T-cell (primary cell): ENCODE measurements at regions not wholly inside any gene's neighbourhood (a gene's known extent, or its start where the extent isn't known, plus 50 kb on each side); places are given as distances from the start of the nearest gene placed in this dataset.

Source experiments
- ATAC-seq, 4 experiments: fragments of 200-7000 bp in 3 of 4; fragments of 150-1000 bp in 1 of 4; cut with Tn5 transposase; replicated peaks in 1 of 4; 1 replicate in 3 of 4; 2 replicates in 1 of 4; pipeline ENCODE4 v1.10.0; 2021; ENCODE audit warnings: moderate library complexity in 3 of 4, mild to moderate bottlenecking in 2 of 4, moderate number of reproducible peaks in 1 of 4
- CTCF ChIA-PET, 2 donors: fragments of 300-600 bp; sonication (Branson Sonifier 250); formaldehyde crosslinking; loops; one replicate each; lab custom pipeline; 2022; ENCODE audit warnings: antibody characterized with exemption in 2 of 2; lab: Charles Lee
- POLR2A ChIA-PET, 2 donors: fragments of 300-600 bp; sonication (Branson Sonifier 250); formaldehyde crosslinking; loops; one replicate each; lab custom pipeline; 2022; ENCODE audit warnings: antibody characterized with exemption in 2 of 2; lab: Charles Lee
- DNase-seq, 35 experiments: peaks; one replicate each; pipeline versions ENCODE4 v3.0.0 to v3.0.0-alpha.2; 2013 to 2023
- H3K27ac ChIP-seq: one replicate; pipeline ENCODE4 v1.5.1; 2013; ENCODE audit warnings: low read length
- H3K27me3 ChIP-seq, 2 experiments: replicated peaks in 1 of 2; 1 replicate in 1 of 2; 2 replicates in 1 of 2; pipeline versions ENCODE4 v1.6.1 to v1.7.0; 2013; ENCODE audit warnings: low read length in 1 of 2, mixed read lengths in 1 of 2; ENCODE audit not compliant: control insufficient read depth in 2 of 2, insufficient read depth in 2 of 2; ENCODE audit errors: extremely low read depth in 1 of 2
- H3K36me3 ChIP-seq, 2 donors: 1 replicate in 1 of 2; 2 replicates in 1 of 2; pipeline versions ENCODE4 v1.6.1 to v1.7.0; 2013; ENCODE audit warnings: low read length in 1 of 2; ENCODE audit not compliant: control insufficient read depth in 2 of 2, insufficient read depth in 1 of 2; ENCODE audit errors: extremely low read depth in 1 of 2
- H3K4me1 ChIP-seq, 2 experiments: 1 replicate in 1 of 2; 2 replicates in 1 of 2; pipeline versions ENCODE4 v1.6.1 to v1.7.0; 2013; ENCODE audit warnings: low read length in 2 of 2, mixed read lengths in 1 of 2; ENCODE audit not compliant: insufficient read depth in 2 of 2, control insufficient read depth in 1 of 2; ENCODE audit errors: extremely low read depth in 1 of 2
- H3K4me3 ChIP-seq, 2 donors: 1 replicate in 1 of 2; 2 replicates in 1 of 2; pipeline versions ENCODE4 v1.5.1 to v1.7.0; 2013; ENCODE audit warnings: mild to moderate bottlenecking in 2 of 2, low read length in 1 of 2, moderate library complexity in 1 of 2; ENCODE audit not compliant: control insufficient read depth in 1 of 2; ENCODE audit errors: extremely low read depth in 1 of 2
- H3K9me3 ChIP-seq: 2 replicates; pipeline ENCODE4 v1.7.0; 2013
- H3K27ac Mint-ChIP-seq, 2 donors: one replicate each; pipeline ENCODE4 v1.8.0; 2020 to 2021; ENCODE audit warnings: mild to moderate bottlenecking in 2 of 2, mixed read lengths in 2 of 2
- H3K27me3 Mint-ChIP-seq, 2 donors: one replicate each; pipeline ENCODE4 v1.8.0; 2021 to 2022; ENCODE audit warnings: mixed read lengths in 2 of 2
- H3K36me3 Mint-ChIP-seq: one replicate; pipeline ENCODE4 v1.8.0; 2021; ENCODE audit warnings: mixed read lengths
- H3K4me1 Mint-ChIP-seq, 3 donors: one replicate each; pipeline ENCODE4 v1.8.0; 2020 to 2022; ENCODE audit warnings: mixed read lengths in 3 of 3, mild to moderate bottlenecking in 1 of 3
- H3K4me3 Mint-ChIP-seq, 3 donors: one replicate each; pipeline ENCODE4 v1.8.0; 2020 to 2022; ENCODE audit warnings: mild to moderate bottlenecking in 3 of 3, mixed read lengths in 3 of 3, moderate library complexity in 3 of 3
- H3K9me3 Mint-ChIP-seq, 3 donors: one replicate each; pipeline ENCODE4 v1.8.0; 2020 to 2022; ENCODE audit warnings: mixed read lengths in 3 of 3
- WGBS: methylation state at CpG from one replicate; pipeline ENCODE4 v1.1.5; 2013; ENCODE audit warnings: missing lambda C conversion rate; ENCODE audit not compliant: insufficient coverage; 5-methylcytosine and 5-hydroxymethylcytosine counted together

- WGBS = 43% methylated on average over 10 of the region's 11 CpGs
- POLR2A ChIA-PET = no interaction called here
These were observed 118.2 kb upstream of the C7orf33 start for GRCh38 chr7:148472406-148472805.

DNA sequence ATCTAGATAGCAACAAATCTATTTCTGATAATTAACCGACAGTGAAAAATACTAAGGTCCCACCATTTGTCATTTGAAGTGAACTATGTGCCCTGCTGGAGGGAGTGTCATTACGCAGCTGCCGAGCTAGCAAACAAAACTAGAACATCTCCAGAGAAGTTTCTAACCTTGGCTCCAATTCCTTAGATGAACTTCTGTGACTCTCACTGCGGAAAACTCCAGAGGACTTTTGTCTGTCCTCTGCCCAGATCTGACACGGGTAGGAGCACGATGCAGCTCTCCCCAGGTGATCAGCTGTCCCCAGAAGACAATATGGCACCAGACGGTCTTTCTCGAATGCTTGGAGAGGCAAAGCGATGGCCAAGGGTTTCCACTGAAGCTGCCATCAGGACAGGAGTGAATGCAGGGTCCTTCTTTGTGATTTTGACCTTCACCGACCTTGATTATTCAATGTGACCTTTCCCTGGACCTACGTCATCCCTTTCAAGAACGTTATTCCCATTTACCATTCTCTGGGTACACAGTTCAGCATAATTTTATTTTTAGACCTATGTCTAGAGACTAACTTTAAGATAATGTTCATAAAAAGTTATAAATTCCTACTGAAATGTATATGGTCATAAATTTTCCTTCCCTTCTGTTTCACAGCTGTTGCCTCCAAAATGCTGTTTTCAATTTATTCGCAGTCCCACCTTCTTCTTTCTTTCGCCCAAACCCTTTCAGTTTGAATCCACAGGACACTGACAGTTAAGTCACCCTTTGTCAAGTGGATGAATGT lies 116.7 kb upstream of the C7orf33 start:
- DNase-seq = no peak
- H3K9me3 ChIP-seq = no peaks in the 10 kb centered on the region
- ATAC-seq = no peak
- no peaks in the 10 kb centered on the region for H3K4me1 ChIP-seq
- ChIA-PET CTCF (no interaction called here), POLR2A (no interaction called here)
- WGBS = 89% methylated on average over 8 of the region's 14 CpGs
- H3K27me3 ChIP-seq = peaks cover 2 to 16% of the 10 kb centered on the region in 2 experiments
- H3K4me3 ChIP-seq = no peak overlapping the region
- H3K27ac ChIP-seq = no peak overlapping the region
- no peak overlapping the region for H3K27ac Mint-ChIP-seq
- H3K9me3 Mint-ChIP-seq = no peaks in the 10 kb centered on the region
- H3K36me3 ChIP-seq = no peaks in the 10 kb centered on the region
- peaks cover 13 to 18% of the 10 kb centered on the region in 2 donors for H3K27me3 Mint-ChIP-seq
- no peaks in the 10 kb centered on the region for H3K36me3 Mint-ChIP-seq
- no peaks in the 10 kb centered on the region for H3K4me1 Mint-ChIP-seq
- no peak overlapping the region for H3K4me3 Mint-ChIP-seq

More at GRCh38 chr7:148472406-148472805, 118.2 kb upstream of the C7orf33 start:
- H3K36me3 ChIP-seq = no peaks in the 10 kb centered on the region
- H3K4me3 Mint-ChIP-seq = no peak overlapping the region
- CTCF ChIA-PET = no interaction called here
- ATAC-seq (no peak), DNase-seq (no peak)
- H3K9me3 ChIP-seq = no peaks in the 10 kb centered on the region
- no peak overlapping the region for H3K27ac ChIP-seq
- H3K36me3 Mint-ChIP-seq = no peaks in the 10 kb centered on the region
- peaks cover 15 to 18% of the 10 kb centered on the region in 2 donors for H3K27me3 Mint-ChIP-seq
- H3K4me1 Mint-ChIP-seq = no peaks in the 10 kb centered on the region
- H3K4me3 ChIP-seq = no peak overlapping the region
- H3K4me1 ChIP-seq = no peaks in the 10 kb centered on the region
- H3K9me3 Mint-ChIP-seq = no peaks in the 10 kb centered on the region
- no peak overlapping the region for H3K27ac Mint-ChIP-seq
- H3K27me3 ChIP-seq = peaks cover 2 to 24% of the 10 kb centered on the region in 2 experiments

- Histone ChIP-seq H3K9me3 (no peaks in the 10 kb centered on the region), H3K4me1 (no peaks in the 10 kb centered on the region), H3K27ac (no peak overlapping the region), H3K27me3 (peaks cover 2 to 15% of the 10 kb centered on the region in 2 experiments), H3K4me3 (no peak overlapping the region), H3K36me3 (no peaks in the 10 kb centered on the region)
- H3K27me3 Mint-ChIP-seq = peaks cover 13 to 18% of the 10 kb centered on the region in 2 donors
- H3K4me1 Mint-ChIP-seq = no peaks in the 10 kb centered on the region
- H3K9me3 Mint-ChIP-seq = no peaks in the 10 kb centered on the region
- no peak overlapping the region for H3K27ac Mint-ChIP-seq
- 79% methylated on average over 5 of the region's 6 CpGs for WGBS
- CTCF ChIA-PET = no interaction called here
- DNase-seq = no peak
- no peak for ATAC-seq
- H3K4me3 Mint-ChIP-seq = no peak overlapping the region
- POLR2A ChIA-PET = no interaction called here
- no peaks in the 10 kb centered on the region for H3K36me3 Mint-ChIP-seq
These were observed 116.0 kb upstream of the C7orf33 start for GRCh38 chr7:148474481-148475025.

DNA sequence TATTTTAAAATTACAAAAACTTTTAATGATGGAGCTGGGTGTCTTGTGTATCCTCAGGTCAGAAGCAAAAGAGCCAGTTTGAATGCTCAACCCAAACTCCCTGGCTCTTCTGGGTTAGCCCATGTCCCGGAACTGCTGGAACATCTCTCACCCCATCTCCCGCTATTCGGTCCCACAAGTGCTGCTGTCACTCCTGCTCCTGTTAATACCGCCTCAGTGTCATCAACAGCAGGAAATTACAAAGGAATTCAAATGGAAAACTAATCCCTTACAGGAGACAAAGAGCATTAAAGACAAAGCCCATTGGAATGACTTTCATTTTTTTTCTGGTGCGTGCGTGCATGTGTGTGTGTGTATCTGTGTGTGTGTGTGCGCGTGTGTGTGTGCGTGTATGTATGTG lies 112.0 kb upstream of the C7orf33 start:
- H3K9me3 Mint-ChIP-seq = no peaks in the 10 kb centered on the region
- no peak for ATAC-seq
- ChIA-PET CTCF (no interaction called here), POLR2A (no interaction called here)
- H3K27me3 ChIP-seq = peaks cover 0 to 7% of the 10 kb centered on the region in 2 experiments
- no peaks in the 10 kb centered on the region for H3K9me3 ChIP-seq
- no peak overlapping the region for H3K27ac ChIP-seq
- H3K4me3 Mint-ChIP-seq = no peak overlapping the region
- 90% methylated on average over 3 of the region's 9 CpGs for WGBS
- H3K4me1 Mint-ChIP-seq = peaks cover 4 to 8% (median 5%) of the 10 kb centered on the region in 3 donors
- H3K27ac Mint-ChIP-seq = no peak overlapping the region
- H3K4me1 ChIP-seq = no peaks in the 10 kb centered on the region
- no peak overlapping the region for H3K4me3 ChIP-seq
- H3K36me3 Mint-ChIP-seq = no peaks in the 10 kb centered on the region
- H3K36me3 ChIP-seq = no peaks in the 10 kb centered on the region
- no peak for DNase-seq
- H3K27me3 Mint-ChIP-seq = peaks cover 2 to 5% of the 10 kb centered on the region in 2 donors

- no peak overlapping the region for H3K4me3 Mint-ChIP-seq
- Histone ChIP-seq H3K36me3 (no peaks in the 10 kb centered on the region), H3K27ac (no peak overlapping the region), H3K4me3 (no peak overlapping the region), H3K27me3 (peaks cover 0 to 4% of the 10 kb centered on the region in 2 experiments), H3K9me3 (no peaks in the 10 kb centered on the region), H3K4me1 (no peaks in the 10 kb centered on the region)
- POLR2A ChIA-PET = no interaction called here
- WGBS = 71% methylated on average over 2 of the region's 5 CpGs
- CTCF ChIA-PET = no interaction called here
- DNase-seq (no peak), ATAC-seq (no peak)
- H3K9me3 Mint-ChIP-seq = no peaks in the 10 kb centered on the region
- peaks cover 4 to 8% (median 5%) of the 10 kb centered on the region in 3 donors for H3K4me1 Mint-ChIP-seq
- peaks cover 5 to 10% of the 10 kb centered on the region in 2 donors for H3K27me3 Mint-ChIP-seq
- no peak overlapping the region for H3K27ac Mint-ChIP-seq
- no peaks in the 10 kb centered on the region for H3K36me3 Mint-ChIP-seq
These were observed 110.0 kb upstream of the C7orf33 start for GRCh38 chr7:148480479-148481146.

- peaks cover 8 to 10% of the 10 kb centered on the region in 2 donors for H3K27me3 Mint-ChIP-seq
- Histone ChIP-seq H3K4me3 (no peak overlapping the region), H3K27me3 (peaks cover 0 to 4% of the 10 kb centered on the region in 2 experiments), H3K36me3 (no peaks in the 10 kb centered on the region), H3K4me1 (no peaks in the 10 kb centered on the region), H3K27ac (no peak overlapping the region), H3K9me3 (no peaks in the 10 kb centered on the region)
- no peaks in the 10 kb centered on the region for H3K9me3 Mint-ChIP-seq
- DNase-seq = no peak
- H3K4me1 Mint-ChIP-seq = peaks cover 4 to 8% (median 5%) of the 10 kb centered on the region in 3 donors
- no peaks in the 10 kb centered on the region for H3K36me3 Mint-ChIP-seq
- no peak for ATAC-seq
- ChIA-PET POLR2A (no interaction called here), CTCF (no interaction called here)
- no peak overlapping the region for H3K4me3 Mint-ChIP-seq
- H3K27ac Mint-ChIP-seq = no peak overlapping the region
- no CpG with 5 or more reads among the region's 3 CpGs for WGBS
These were observed 109.4 kb upstream of the C7orf33 start for GRCh38 chr7:148481147-148481526.
